Caco-2 (cell line): ENCODE measurements at regions not wholly inside any gene's neighbourhood (a gene's known extent, or its start where the extent isn't known, plus 50 kb on each side); places are given as distances from the start of the nearest gene placed in this dataset.

Experiments used
- BruUV-seq: library from RNA; stranded (reverse); fragments of 400-500 nt; replicated peaks from 2 replicates; lab custom pipeline; 2021; lab: Mats Ljungman, UMichigan
- CTCF ChIA-PET: fragments of 300-600 bp; sonication (Branson Sonifier 250); formaldehyde crosslinking; loops from one replicate; lab custom pipeline; 2022; ENCODE audit warnings: antibody characterized with exemption; lab: Charles Lee
- POLR2A ChIA-PET: fragments of 300-600 bp; sonication (Branson Sonifier 250); formaldehyde crosslinking; loops from one replicate; lab custom pipeline; 2022; ENCODE audit warnings: antibody characterized with exemption; lab: Charles Lee
- DNase-seq, 2 experiments: peaks; one replicate each; pipeline versions ENCODE4 v3.0.0 to v3.0.0-alpha.2; 2020 to 2022
- H3K27me3 ChIP-seq: replicated peaks from 2 replicates; pipeline ENCODE4 v1.6.0; 2011; ENCODE audit warnings: low read length; ENCODE audit not compliant: control insufficient read depth, insufficient read depth
- H3K36me3 ChIP-seq: 2 replicates; pipeline ENCODE4 v1.5.1; 2011; ENCODE audit warnings: low read length; ENCODE audit not compliant: control insufficient read depth, insufficient read depth
- H3K4me1 ChIP-seq: fragments of 250-450 bp; sonication (Bioruptor Pico); 2 replicates; pipeline ENCODE4 v1.5.1; 2020; ENCODE audit warnings: mild to moderate bottlenecking
- H3K4me3 ChIP-seq: 2 replicates; pipeline ENCODE4 v1.5.1; 2011; ENCODE audit warnings: low read depth, mild to moderate bottlenecking, control low read depth, low read length
- H3K9me3 ChIP-seq: fragments of 250-450 bp; sonication (Bioruptor Pico); 2 replicates; pipeline ENCODE4 v1.5.1; 2020; ENCODE audit warnings: mild to moderate bottlenecking, moderate library complexity
- H3K27ac Mint-ChIP-seq: one replicate; pipeline ENCODE4 v1.8.0; 2022; ENCODE audit warnings: mixed read lengths; ENCODE audit not compliant: unreplicated experiment
- H3K27me3 Mint-ChIP-seq: one replicate; pipeline ENCODE4 v1.8.0; 2022; ENCODE audit warnings: mixed read lengths; ENCODE audit not compliant: insufficient read depth, unreplicated experiment
- H3K36me3 Mint-ChIP-seq: one replicate; pipeline ENCODE4 v1.8.0; 2022; ENCODE audit warnings: mild to moderate bottlenecking, mixed read lengths; ENCODE audit not compliant: insufficient read depth, unreplicated experiment
- H3K4me1 Mint-ChIP-seq: one replicate; pipeline ENCODE4 v1.8.0; 2022; ENCODE audit warnings: low read depth, mixed read lengths; ENCODE audit not compliant: unreplicated experiment
- H3K4me3 Mint-ChIP-seq: one replicate; pipeline ENCODE4 v1.8.0; 2022; ENCODE audit warnings: mild to moderate bottlenecking, moderate library complexity, mixed read lengths; ENCODE audit not compliant: unreplicated experiment
- H3K9me3 Mint-ChIP-seq: one replicate; pipeline ENCODE4 v1.8.0; 2022; ENCODE audit warnings: mixed read lengths; ENCODE audit not compliant: unreplicated experiment
- intact Hi-C: fragments of 100-400 bp; cut with micrococcal nuclease; formaldehyde crosslinking; loops from one replicate; pipeline ENCODE4 v1.10.0; 2022; ENCODE audit not compliant: unreplicated experiment
- TF ChIP-seq, protein P1 (sequence below), 2 experiments: fragments of 200-600 bp in 1 of 2; IDR thresholded peaks; 1 replicate in 1 of 2; 2 replicates in 1 of 2; pipeline versions ENCODE4 v1.5.1 to v1.8.0; 2011 to 2022; ENCODE audit warnings: antibody characterized with exemption in 1 of 2, control low read depth in 1 of 2, inconsistent platforms in 1 of 2, low read depth in 1 of 2, low read length in 1 of 2, mild to moderate bottlenecking in 1 of 2, moderate library complexity in 1 of 2; ENCODE audit not compliant: insufficient read depth in 1 of 2, severe bottlenecking in 1 of 2, unreplicated experiment in 1 of 2

DNA sequence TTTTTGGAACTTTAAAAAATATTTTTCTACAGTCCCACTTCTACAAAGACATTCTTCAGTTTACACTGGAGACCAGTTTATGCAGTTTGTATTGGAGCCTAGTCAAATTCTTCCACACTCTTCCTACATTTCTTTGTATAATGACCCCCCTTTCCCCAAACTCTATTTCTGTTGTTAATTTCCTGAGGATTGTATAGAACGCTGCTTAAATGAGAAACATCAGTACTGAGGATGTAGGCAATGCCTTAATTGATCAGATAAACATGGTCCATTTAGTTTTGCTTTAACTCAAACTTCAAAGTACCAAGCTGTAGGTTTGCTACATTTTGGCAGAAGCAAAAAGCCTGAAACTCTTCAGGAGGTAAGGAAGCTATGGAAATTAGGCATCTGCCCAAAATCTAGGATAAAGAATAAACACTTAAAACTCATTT, 155.5 kb downstream of the SLC7A11 start:
- Mint-ChIP-seq H3K27me3 (no peaks in the 10 kb centered on the region), H3K9me3 (no peaks in the 10 kb centered on the region), H3K4me3 (no peak overlapping the region), H3K27ac (no peak overlapping the region), H3K4me1 (peaks cover 11% of the 10 kb centered on the region), H3K36me3 (no peaks in the 10 kb centered on the region)
- Histone ChIP-seq H3K36me3 (no peaks in the 10 kb centered on the region), H3K4me1 (peaks cover 7% of the 10 kb centered on the region; the same call in 1 of the 2 replicates), H3K9me3 (no peaks in the 10 kb centered on the region), H3K27me3 (no peaks in the 10 kb centered on the region), H3K4me3 (no peak overlapping the region)
- TF ChIP-seq, protein P1, sequence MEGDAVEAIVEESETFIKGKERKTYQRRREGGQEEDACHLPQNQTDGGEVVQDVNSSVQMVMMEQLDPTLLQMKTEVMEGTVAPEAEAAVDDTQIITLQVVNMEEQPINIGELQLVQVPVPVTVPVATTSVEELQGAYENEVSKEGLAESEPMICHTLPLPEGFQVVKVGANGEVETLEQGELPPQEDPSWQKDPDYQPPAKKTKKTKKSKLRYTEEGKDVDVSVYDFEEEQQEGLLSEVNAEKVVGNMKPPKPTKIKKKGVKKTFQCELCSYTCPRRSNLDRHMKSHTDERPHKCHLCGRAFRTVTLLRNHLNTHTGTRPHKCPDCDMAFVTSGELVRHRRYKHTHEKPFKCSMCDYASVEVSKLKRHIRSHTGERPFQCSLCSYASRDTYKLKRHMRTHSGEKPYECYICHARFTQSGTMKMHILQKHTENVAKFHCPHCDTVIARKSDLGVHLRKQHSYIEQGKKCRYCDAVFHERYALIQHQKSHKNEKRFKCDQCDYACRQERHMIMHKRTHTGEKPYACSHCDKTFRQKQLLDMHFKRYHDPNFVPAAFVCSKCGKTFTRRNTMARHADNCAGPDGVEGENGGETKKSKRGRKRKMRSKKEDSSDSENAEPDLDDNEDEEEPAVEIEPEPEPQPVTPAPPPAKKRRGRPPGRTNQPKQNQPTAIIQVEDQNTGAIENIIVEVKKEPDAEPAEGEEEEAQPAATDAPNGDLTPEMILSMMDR (IDR thresholded peaks at IDR 0.05; ENCODE audit: insufficient read depth in 1 of 2, low read depth in 1 of 2, low read length in 1 of 2, severe bottlenecking in 1 of 2, unreplicated experiment in 1 of 2) = no peak
- ChIA-PET CTCF (no interaction called here), POLR2A (no interaction called here)
- intact Hi-C loops = no loop called here
- BruUV-seq = no TSS peak
- no peak for DNase-seq

GRCh38 chr4:138085736-138086305, 156.3 kb downstream of the SLC7A11 start:
- Histone ChIP-seq H3K36me3 (no peaks in the 10 kb centered on the region), H3K27me3 (no peaks in the 10 kb centered on the region), H3K4me1 (no peaks in the 10 kb centered on the region), H3K4me3 (no peak overlapping the region), H3K9me3 (no peaks in the 10 kb centered on the region)
- no peak for DNase-seq
- H3K27me3 Mint-ChIP-seq = no peaks in the 10 kb centered on the region
- H3K4me1 Mint-ChIP-seq = peaks cover 3% of the 10 kb centered on the region
- BruUV-seq = no TSS peak
- no peak overlapping the region for H3K4me3 Mint-ChIP-seq
- intact Hi-C loops = no loop called here
- CTCF ChIA-PET = no interaction called here
- TF ChIP-seq, protein P1 (IDR thresholded peaks at IDR 0.05; ENCODE audit: insufficient read depth in 1 of 2, low read depth in 1 of 2, low read length in 1 of 2, severe bottlenecking in 1 of 2, unreplicated experiment in 1 of 2) = no peak
- H3K36me3 Mint-ChIP-seq = no peaks in the 10 kb centered on the region
- no peaks in the 10 kb centered on the region for H3K9me3 Mint-ChIP-seq
- POLR2A ChIA-PET = no interaction called here
- H3K27ac Mint-ChIP-seq = no peak overlapping the region

GRCh38 chr4:138078751-138079520, 163.2 kb downstream of the SLC7A11 start:
- Mint-ChIP-seq H3K4me3 (no peak overlapping the region), H3K4me1 (no peaks in the 10 kb centered on the region), H3K27ac (no peak overlapping the region), H3K9me3 (no peaks in the 10 kb centered on the region), H3K36me3 (no peaks in the 10 kb centered on the region), H3K27me3 (peaks cover 3% of the 10 kb centered on the region)
- TF ChIP-seq, protein P1 (IDR thresholded peaks at IDR 0.05; ENCODE audit: insufficient read depth in 1 of 2, low read depth in 1 of 2, low read length in 1 of 2, severe bottlenecking in 1 of 2, unreplicated experiment in 1 of 2) = no peak
- Histone ChIP-seq H3K27me3 (no peaks in the 10 kb centered on the region), H3K36me3 (no peaks in the 10 kb centered on the region), H3K4me1 (no peaks in the 10 kb centered on the region), H3K4me3 (no peak overlapping the region), H3K9me3 (no peaks in the 10 kb centered on the region)
- CTCF ChIA-PET = no interaction called here
- intact Hi-C loops = no loop called here
- POLR2A ChIA-PET = no interaction called here
- DNase-seq = no peak
- no TSS peak for BruUV-seq
